ENCODE measurements at regions not wholly inside any gene's neighbourhood (a gene's known extent, or its start where the extent isn't known, plus 50 kb on each side); places are given as distances from the start of the nearest gene placed in this dataset.

GRCh38 chr6:74075323-74075722 is 379.3 kb downstream of the CD109 start:
- DNase-seq: no peak
- ATAC-seq: no peak
- Mint-ChIP-seq H3K27me3 (no peaks in the 10 kb centered on the region), H3K4me3 (no peak overlapping the region), H3K4me1 (no peaks in the 10 kb centered on the region), H3K27ac (no peak overlapping the region), H3K9me3 (ENCODE audit: low read depth) (no peaks in the 10 kb centered on the region), H3K36me3 (no peaks in the 10 kb centered on the region)
- CTCF ChIA-PET: no interaction called here

DNA sequence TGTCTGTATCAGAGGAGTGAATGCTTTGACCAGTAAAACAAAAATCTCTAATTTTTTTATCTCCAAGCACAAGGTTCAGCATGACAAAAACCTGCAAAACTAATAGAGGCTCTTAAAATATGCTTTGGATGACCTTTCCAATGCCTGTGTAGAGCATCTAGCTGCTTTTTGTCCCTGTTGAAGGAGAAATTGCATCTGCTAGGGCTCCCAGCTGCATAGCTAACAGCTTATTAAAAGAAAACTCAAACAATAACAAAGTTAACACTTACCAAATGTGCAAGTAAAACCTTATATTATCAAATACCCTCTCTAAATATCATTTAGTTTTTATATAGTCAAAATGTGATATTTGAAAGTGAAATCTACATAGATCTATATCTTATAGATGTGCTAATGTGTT is 378.6 kb downstream of the CD109 start:
- Mint-ChIP-seq H3K36me3 (no peaks in the 10 kb centered on the region), H3K27me3 (no peaks in the 10 kb centered on the region), H3K27ac (no peak overlapping the region), H3K9me3 (ENCODE audit: low read depth) (no peaks in the 10 kb centered on the region), H3K4me3 (no peak overlapping the region), H3K4me1 (no peaks in the 10 kb centered on the region)
- CTCF ChIA-PET: no interaction called here
- DNase-seq: no peak
- no peak for ATAC-seq

DNA sequence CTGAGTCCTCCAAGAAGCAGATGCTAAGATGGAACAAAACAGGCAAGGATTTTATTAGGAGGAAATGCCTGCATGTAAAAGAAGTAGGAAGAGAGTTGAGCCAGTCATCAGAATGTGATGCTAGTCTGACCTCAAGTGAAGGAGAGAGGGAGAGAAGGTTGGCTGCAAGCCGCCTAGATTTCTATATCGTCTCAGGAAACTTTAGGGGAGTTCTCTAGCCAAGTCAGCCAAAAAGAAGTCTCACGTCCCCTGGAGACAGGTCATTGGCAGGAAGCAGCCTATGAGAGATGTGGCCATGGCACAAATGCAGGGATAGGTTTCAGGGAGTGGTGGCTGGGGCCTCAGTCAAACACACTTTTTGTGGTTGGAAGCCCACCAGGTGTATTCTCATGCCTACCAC is 378.0 kb downstream of the CD109 start:
- no peaks in the 10 kb centered on the region for H3K9me3 Mint-ChIP-seq (ENCODE audit: low read depth)
- H3K4me1 Mint-ChIP-seq: no peaks in the 10 kb centered on the region
- DNase-seq (no peak), ATAC-seq (no peak)
- no peak overlapping the region for H3K27ac Mint-ChIP-seq
- H3K36me3 Mint-ChIP-seq: no peaks in the 10 kb centered on the region
- CTCF ChIA-PET: no interaction called here
- no peaks in the 10 kb centered on the region for H3K27me3 Mint-ChIP-seq
- H3K4me3 Mint-ChIP-seq: no peak overlapping the region

DNA sequence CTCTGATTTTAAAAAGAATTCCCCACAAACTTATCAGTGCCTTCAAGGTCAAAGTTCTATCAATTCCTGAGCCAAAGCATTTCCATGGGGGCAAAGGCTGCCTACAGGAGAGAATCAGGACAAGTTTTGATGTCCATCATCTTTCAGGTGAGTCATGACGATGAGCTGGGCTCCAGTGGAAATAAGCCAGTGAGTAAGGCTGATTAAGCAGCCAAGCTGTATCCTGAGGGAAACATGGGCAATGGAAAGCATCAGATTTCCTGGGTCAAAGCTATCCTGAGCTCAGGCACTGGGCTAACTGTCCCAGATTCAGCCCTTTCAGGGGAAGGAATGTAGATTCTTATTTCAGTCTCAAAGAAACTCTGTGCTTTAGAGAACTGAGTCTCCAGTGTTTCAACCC is 377.4 kb downstream of the CD109 start:
- CTCF ChIA-PET: no interaction called here
- H3K27me3 Mint-ChIP-seq: no peaks in the 10 kb centered on the region
- H3K4me1 Mint-ChIP-seq: no peaks in the 10 kb centered on the region
- H3K9me3 Mint-ChIP-seq (ENCODE audit: low read depth): no peaks in the 10 kb centered on the region
- H3K27ac Mint-ChIP-seq: no peak overlapping the region
- DNase-seq: no peak
- H3K4me3 Mint-ChIP-seq: no peak overlapping the region
- no peaks in the 10 kb centered on the region for H3K36me3 Mint-ChIP-seq
- ATAC-seq: no peak

DNA sequence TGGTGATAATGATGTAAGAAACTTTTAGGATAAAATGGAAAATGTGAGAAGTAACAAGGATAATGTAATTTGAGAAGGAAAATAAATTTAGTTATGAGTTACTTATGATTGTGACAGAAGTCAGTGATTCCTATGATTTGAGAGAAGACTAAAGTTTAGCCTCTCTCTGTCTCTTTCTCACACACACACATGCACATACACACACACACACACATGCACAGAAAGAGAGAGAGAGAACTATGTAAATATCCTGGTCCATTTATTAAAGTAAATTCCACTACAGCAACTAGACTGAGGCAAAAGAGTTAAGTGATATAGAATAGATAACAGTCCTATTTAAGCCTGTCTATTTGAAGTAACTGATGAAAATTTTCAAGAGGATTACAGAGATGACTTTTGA is 375.2 kb downstream of the CD109 start:
- Mint-ChIP-seq H3K4me1 (no peaks in the 10 kb centered on the region), H3K27me3 (no peaks in the 10 kb centered on the region), H3K36me3 (no peaks in the 10 kb centered on the region), H3K4me3 (no peak overlapping the region), H3K9me3 (ENCODE audit: low read depth) (no peaks in the 10 kb centered on the region), H3K27ac (no peak overlapping the region)
- CTCF ChIA-PET: no interaction called here
- no peak for ATAC-seq
- DNase-seq: no peak

DNA sequence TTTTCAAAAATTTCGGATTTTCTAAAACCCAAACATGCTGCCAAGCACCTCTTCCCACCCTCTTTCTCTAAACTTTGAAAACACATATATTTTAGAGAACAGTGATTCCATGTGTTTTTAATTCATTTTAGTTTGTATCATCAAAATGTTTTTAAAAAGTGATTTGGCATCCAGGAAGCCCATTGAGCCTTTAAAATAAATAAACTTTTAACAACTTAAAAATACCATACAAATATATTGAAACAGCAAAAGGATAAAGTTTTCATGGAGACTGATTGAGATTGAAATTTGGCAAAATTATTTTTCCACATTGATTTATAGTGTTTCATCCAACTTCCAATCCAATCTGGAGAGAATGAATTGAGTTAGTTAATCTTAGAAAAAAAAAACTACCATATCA is 374.7 kb downstream of the CD109 start:
- Mint-ChIP-seq H3K4me3 (no peak overlapping the region), H3K27ac (no peak overlapping the region), H3K36me3 (no peaks in the 10 kb centered on the region), H3K4me1 (no peaks in the 10 kb centered on the region), H3K9me3 (ENCODE audit: low read depth) (no peaks in the 10 kb centered on the region), H3K27me3 (no peaks in the 10 kb centered on the region)
- DNase-seq (no peak), ATAC-seq (no peak)
- CTCF ChIA-PET: no interaction called here

DNA sequence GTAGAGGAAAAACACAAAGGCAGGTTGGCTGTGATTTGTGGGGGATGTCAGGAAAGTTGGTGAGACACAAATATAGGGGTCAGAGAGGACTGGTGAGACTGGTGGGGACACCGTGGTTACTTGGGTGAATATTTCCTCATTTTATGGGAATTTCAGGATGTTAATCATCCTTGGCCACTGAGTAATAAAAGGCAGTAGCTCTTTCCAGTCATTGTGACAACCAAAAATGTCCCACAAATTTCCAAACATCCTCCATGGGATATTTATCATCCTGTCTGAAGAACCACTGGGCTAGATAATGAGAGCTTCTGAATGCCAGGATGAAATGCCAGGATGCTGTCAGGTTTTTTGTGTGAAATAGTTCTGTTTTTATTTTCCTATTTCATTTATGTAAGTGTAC is 374.1 kb downstream of the CD109 start:
- no peaks in the 10 kb centered on the region for H3K9me3 Mint-ChIP-seq (ENCODE audit: low read depth)
- ATAC-seq (no peak), DNase-seq (no peak)
- CTCF ChIA-PET: no interaction called here
- H3K4me1 Mint-ChIP-seq: no peaks in the 10 kb centered on the region
- no peak overlapping the region for H3K4me3 Mint-ChIP-seq
- H3K27ac Mint-ChIP-seq: no peak overlapping the region
- no peaks in the 10 kb centered on the region for H3K36me3 Mint-ChIP-seq
- no peaks in the 10 kb centered on the region for H3K27me3 Mint-ChIP-seq

DNA sequence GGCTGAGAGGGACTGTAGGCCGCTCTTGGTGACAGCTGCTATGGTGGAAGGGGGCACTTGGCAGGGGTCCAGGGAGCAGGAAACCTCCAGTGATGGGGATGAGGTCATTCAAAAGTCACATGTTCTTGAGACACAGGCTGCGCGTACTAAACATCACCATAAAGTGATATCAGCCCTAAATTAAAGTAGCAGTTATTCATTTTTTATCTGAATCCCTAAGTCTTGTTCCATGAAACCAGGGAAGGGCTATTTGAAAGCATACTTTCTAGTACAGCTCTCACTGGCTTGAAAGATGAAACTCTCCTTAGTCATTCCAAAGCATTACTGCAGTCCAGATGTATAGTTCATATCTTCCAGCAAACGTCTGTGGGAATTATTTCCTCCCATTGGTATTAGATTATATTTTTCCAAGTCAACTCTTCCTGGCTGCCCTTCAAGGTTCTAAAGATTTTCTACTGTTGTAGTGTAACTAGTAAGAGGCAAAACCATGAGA is 373.1 kb downstream of the CD109 start:
- Mint-ChIP-seq H3K9me3 (ENCODE audit: low read depth) (no peaks in the 10 kb centered on the region), H3K27ac (no peak overlapping the region), H3K36me3 (no peaks in the 10 kb centered on the region), H3K4me1 (no peaks in the 10 kb centered on the region), H3K4me3 (no peak overlapping the region), H3K27me3 (no peaks in the 10 kb centered on the region)
- no peak for ATAC-seq
- no peak for DNase-seq
- CTCF ChIA-PET: no interaction called here

- no peak overlapping the region for H3K27ac Mint-ChIP-seq
- H3K4me3 Mint-ChIP-seq: no peak overlapping the region
- ATAC-seq (no peak), DNase-seq (no peak)
- H3K4me1 Mint-ChIP-seq: no peaks in the 10 kb centered on the region
- H3K27me3 Mint-ChIP-seq: no peaks in the 10 kb centered on the region
- CTCF ChIA-PET: no interaction called here
- H3K9me3 Mint-ChIP-seq (ENCODE audit: low read depth): no peaks in the 10 kb centered on the region
- H3K36me3 Mint-ChIP-seq: no peaks in the 10 kb centered on the region
Observed at GRCh38 chr6:74066168-74066871, 370.3 kb downstream of the CD109 start.

- Mint-ChIP-seq H3K27ac (no peak overlapping the region), H3K36me3 (no peaks in the 10 kb centered on the region), H3K4me1 (no peaks in the 10 kb centered on the region), H3K27me3 (no peaks in the 10 kb centered on the region), H3K4me3 (no peak overlapping the region), H3K9me3 (ENCODE audit: low read depth) (no peaks in the 10 kb centered on the region)
- no peak for DNase-seq
- no peak for ATAC-seq
- CTCF ChIA-PET: no interaction called here
Observed at GRCh38 chr6:74065705-74066104, 369.7 kb downstream of the CD109 start.

GRCh38 chr6:74063391-74063790 is 367.4 kb downstream of the CD109 start:
- no peaks in the 10 kb centered on the region for H3K36me3 Mint-ChIP-seq
- H3K27ac Mint-ChIP-seq: no peak overlapping the region
- ATAC-seq: no peak
- H3K9me3 Mint-ChIP-seq (ENCODE audit: low read depth): no peaks in the 10 kb centered on the region
- no peaks in the 10 kb centered on the region for H3K27me3 Mint-ChIP-seq
- H3K4me1 Mint-ChIP-seq: no peaks in the 10 kb centered on the region
- no peak for DNase-seq
- CTCF ChIA-PET: interaction anchor here (1.3 kb wide), 1 partner anchor 28 kb away, joined by 4 read pairs; no protein-coding TSS in a partner anchor
- no peak overlapping the region for H3K4me3 Mint-ChIP-seq

DNA sequence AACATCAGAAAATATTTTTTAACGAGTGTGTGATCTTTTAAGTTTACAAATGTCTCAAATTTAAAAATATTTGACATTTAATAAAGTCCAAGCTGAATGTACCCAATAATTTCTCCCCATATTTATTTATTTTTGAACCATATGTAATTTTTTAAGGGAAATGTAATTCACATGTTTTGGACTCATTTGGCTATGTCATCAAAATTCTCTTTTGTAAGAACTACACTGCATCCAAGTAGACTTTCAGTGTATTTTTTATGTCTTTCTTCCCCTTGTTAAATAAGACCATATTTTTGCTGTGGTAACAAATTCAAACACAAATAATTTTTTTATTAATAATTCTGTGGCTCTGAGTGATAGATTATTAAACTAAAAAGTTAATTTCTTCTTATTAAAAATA is 365.2 kb downstream of the CD109 start:
- no peaks in the 10 kb centered on the region for H3K9me3 Mint-ChIP-seq (ENCODE audit: low read depth)
- H3K27ac Mint-ChIP-seq: no peak overlapping the region
- no peak for DNase-seq
- H3K4me1 Mint-ChIP-seq: no peaks in the 10 kb centered on the region
- no peak for ATAC-seq
- H3K36me3 Mint-ChIP-seq: no peaks in the 10 kb centered on the region
- H3K27me3 Mint-ChIP-seq: no peaks in the 10 kb centered on the region
- no peak overlapping the region for H3K4me3 Mint-ChIP-seq
- CTCF ChIA-PET: no interaction called here

GRCh38 chr6:74060354-74060753 is 364.4 kb downstream of the CD109 start:
- Mint-ChIP-seq H3K9me3 (ENCODE audit: low read depth) (no peaks in the 10 kb centered on the region), H3K4me1 (no peaks in the 10 kb centered on the region), H3K27me3 (no peaks in the 10 kb centered on the region), H3K4me3 (no peak overlapping the region), H3K27ac (no peak overlapping the region), H3K36me3 (no peaks in the 10 kb centered on the region)
- CTCF ChIA-PET: no interaction called here
- ATAC-seq (no peak), DNase-seq (no peak)

GRCh38 chr6:74058606-74059005 is 362.6 kb downstream of the CD109 start:
- ATAC-seq: no peak
- CTCF ChIA-PET: no interaction called here
- Mint-ChIP-seq H3K27me3 (no peaks in the 10 kb centered on the region), H3K36me3 (no peaks in the 10 kb centered on the region), H3K4me3 (no peak overlapping the region), H3K9me3 (ENCODE audit: low read depth) (no peaks in the 10 kb centered on the region), H3K27ac (no peak overlapping the region), H3K4me1 (no peaks in the 10 kb centered on the region)
- no peak for DNase-seq

DNA sequence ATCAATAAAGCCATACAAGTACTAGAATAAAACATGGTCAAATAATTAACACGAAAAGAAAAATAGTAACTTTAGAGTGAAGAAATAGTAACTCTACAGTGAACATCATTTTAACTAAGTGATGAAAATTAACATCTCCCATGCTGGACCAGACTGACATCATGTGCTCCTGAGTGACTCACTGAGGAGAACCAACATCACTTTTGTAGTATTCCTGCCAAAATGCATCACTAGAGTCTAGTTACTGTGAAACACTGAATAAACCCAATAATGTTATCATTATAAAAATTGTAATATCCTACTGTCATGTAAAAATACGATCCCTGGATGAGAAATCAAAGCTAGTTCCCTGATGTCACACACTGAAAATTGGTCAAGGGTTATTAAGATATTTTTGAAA is 361.3 kb downstream of the CD109 start:
- no peaks in the 10 kb centered on the region for H3K9me3 Mint-ChIP-seq (ENCODE audit: low read depth)
- ATAC-seq (no peak), DNase-seq (no peak)
- H3K27me3 Mint-ChIP-seq: no peaks in the 10 kb centered on the region
- no peaks in the 10 kb centered on the region for H3K36me3 Mint-ChIP-seq
- H3K4me3 Mint-ChIP-seq: no peak overlapping the region
- H3K27ac Mint-ChIP-seq: no peak overlapping the region
- H3K4me1 Mint-ChIP-seq: no peaks in the 10 kb centered on the region
- CTCF ChIA-PET: no interaction called here

Data from activated CD8-positive, alpha-beta memory T cell treated with anti-CD3 and anti-CD28 coated beads, Interleukin-2, amount 10 ng/mL, durations not matched to agents 7 days and 5 days (primary cell).